Suprapubic skin (tissue), 3 donors: ENCODE measurements at regions not wholly inside any gene's neighbourhood (a gene's known extent, or its start where the extent isn't known, plus 50 kb on each side); places are given as distances from the start of the nearest gene placed in this dataset.

ENCODE experiments used
- CTCF ChIP-seq, 2 donors: fragments of 200-600 bp in 1 of 2; fragments of 450-650 bp in 1 of 2; sonication (generic) in 1 of 2; IDR thresholded peaks; one replicate each; pipeline ENCODE4 v1.5.1; 2016 to 2019; ENCODE audit warnings: antibody characterized with exemption in 2 of 2, mild to moderate bottlenecking in 1 of 2, moderate library complexity in 1 of 2
- EP300 ChIP-seq: sonication (generic); formaldehyde crosslinking; IDR thresholded peaks from one replicate; pipeline ENCODE4 v1.6.1; 2017; ENCODE audit warnings: antibody characterized with exemption

GRCh38 chr17:74012465-74012864 lies 191.0 kb upstream of the RPL38 start:
- TF ChIP-seq CTCF (IDR thresholded peaks at IDR 0.05): no peak
- TF ChIP-seq EP300: no peak
